MM.1S (cell line): ENCODE measurements at regions not wholly inside any gene's neighbourhood (a gene's known extent, or its start where the extent isn't known, plus 50 kb on each side); places are given as distances from the start of the nearest gene placed in this dataset.

Experiments
- EZH2 ChIP-seq: fragments of 300-600 bp; sonication (generic); optimal IDR thresholded peaks from 2 replicates; pipeline ENCODE3; 2017; ENCODE audit warnings: low read depth, mild to moderate bottlenecking, antibody characterized with exemption, low read length, mixed read lengths
- EZH2phosphoT487 ChIP-seq: fragments of 300-600 bp; sonication (generic); IDR thresholded peaks from 2 replicates; pipeline ENCODE4 v1.6.1; 2018; ENCODE audit warnings: antibody characterized with exemption, low read length
- TF ChIP-seq, protein P1 (sequence below): fragments of 300-600 bp; sonication (generic); IDR thresholded peaks from 2 replicates; pipeline ENCODE4 v1.5.1; 2016; ENCODE audit warnings: antibody characterized with exemption, low read length, mixed read lengths

DNA sequence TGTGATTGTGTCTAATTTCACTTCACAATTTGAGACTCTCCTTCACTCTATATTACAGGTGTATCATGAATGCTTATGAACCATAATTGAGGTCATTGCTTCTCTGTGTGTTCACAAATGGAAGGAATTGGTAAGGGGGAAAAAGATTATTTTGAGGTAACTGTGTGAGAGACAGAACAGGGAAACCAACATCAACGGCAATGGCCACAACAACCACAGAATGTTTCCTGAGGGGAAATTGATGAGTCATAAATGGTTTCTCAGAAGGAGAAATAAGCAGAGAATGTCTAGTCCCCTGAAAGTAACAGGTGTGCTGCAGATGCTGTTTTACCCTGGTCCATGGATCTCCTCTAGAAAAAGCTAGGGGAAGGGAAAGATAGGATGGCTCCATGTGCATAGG is 361.2 kb upstream of the GALNT5 start:
- TF ChIP-seq, protein P1, sequence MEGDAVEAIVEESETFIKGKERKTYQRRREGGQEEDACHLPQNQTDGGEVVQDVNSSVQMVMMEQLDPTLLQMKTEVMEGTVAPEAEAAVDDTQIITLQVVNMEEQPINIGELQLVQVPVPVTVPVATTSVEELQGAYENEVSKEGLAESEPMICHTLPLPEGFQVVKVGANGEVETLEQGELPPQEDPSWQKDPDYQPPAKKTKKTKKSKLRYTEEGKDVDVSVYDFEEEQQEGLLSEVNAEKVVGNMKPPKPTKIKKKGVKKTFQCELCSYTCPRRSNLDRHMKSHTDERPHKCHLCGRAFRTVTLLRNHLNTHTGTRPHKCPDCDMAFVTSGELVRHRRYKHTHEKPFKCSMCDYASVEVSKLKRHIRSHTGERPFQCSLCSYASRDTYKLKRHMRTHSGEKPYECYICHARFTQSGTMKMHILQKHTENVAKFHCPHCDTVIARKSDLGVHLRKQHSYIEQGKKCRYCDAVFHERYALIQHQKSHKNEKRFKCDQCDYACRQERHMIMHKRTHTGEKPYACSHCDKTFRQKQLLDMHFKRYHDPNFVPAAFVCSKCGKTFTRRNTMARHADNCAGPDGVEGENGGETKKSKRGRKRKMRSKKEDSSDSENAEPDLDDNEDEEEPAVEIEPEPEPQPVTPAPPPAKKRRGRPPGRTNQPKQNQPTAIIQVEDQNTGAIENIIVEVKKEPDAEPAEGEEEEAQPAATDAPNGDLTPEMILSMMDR: no peak
- no peak for TF ChIP-seq EZH2
- TF ChIP-seq EZH2phosphoT487: no peak
